HTR-8/SVneo (cell line): ENCODE measurements at regions not wholly inside any gene's neighbourhood (a gene's known extent, or its start where the extent isn't known, plus 50 kb on each side); places are given as distances from the start of the nearest gene placed in this dataset.

Experiments
- DNase-seq: peaks from one replicate; pipeline ENCODE4 v3.0.0; 2011; ENCODE audit warnings: low spot score, mixed read lengths; ENCODE audit not compliant: insufficient read length
- FAIRE-seq: peaks from 2 replicates; lab custom pipeline; 2011; peaks lifted over from hg19 to GRCh38; lab: Jason Lieb, UNC

DNA sequence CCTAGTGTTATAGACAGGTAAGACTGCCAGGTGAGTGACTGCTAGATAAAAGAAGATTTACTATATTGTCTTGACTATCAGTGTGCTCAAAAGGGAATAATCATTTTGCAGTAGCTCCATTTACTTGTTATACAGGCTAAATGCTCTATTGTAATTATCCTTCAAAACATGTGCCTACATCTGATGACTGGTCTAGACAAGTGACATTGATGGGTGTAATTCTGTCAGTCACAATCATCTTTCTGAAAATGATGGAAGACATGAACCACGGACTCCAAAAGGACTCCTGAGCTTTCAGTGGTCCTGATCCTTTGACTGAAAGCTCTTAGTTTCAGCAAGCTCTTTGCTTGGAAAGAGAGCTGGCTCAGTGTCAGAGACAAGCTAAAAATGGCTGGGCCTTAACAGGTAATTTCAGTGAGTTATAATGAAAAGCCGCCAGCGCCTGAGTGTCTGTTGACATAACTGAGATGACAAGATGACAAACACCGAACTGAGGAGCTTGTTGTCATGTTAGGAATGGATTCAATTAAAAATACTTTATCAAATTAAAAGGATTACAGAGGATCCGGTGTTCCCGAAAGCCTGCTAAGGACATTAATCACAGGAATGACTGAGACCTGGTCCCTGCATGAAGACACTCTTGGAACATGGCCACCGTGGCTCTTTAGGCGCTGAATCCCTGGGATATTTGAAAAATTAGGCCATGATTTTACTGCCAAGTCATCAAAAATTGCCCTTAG is 141.7 kb downstream of the CMPK2 start:
- FAIRE-seq: no peak
- no peak for DNase-seq

DNA sequence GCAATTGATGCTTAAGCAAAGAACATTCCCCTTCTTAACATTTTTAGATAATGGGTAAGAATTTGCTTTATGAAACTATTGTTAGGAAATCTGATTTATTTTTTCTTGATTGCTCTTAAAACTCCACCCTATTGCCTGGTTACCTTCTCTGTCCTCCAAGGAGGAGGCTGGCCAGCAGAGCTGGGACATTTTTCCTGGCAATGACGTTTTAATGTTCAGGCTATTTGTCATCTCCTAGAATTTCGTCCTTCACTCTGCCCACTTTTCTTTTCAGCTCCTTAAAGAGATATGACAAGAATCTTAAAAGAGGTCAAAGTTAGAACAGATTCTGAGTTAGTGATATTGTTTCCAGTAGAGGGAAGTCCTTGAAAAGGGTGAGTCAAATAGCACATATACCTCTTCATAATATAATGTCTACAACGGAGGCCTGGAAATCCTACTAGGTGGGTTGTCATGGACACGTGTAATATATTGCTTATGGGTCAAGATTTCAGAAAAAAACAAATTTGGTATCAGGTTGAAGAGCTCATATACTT is 141.0 kb downstream of the CMPK2 start:
- FAIRE-seq (no peak), DNase-seq (no peak)

DNA sequence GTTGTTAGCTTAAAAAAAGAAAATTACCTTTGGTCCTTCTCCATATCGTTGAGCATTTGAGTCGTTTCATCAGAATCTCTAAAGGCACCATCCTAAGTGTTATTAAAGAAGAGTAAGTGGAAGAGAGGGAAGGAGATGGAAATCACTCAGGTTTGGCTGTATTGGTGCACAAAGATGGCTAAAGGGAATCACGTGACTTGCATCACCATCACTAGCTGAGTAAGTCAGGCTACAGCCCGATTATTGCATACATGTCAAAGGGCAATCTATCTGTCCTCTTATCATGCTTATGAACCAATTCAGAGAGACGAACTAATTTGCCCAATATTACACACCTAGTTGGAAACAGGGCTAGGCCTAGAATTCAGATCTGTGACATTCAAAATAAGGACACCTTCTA is 137.6 kb downstream of the CMPK2 start:
- FAIRE-seq: no peak
- DNase-seq: no peak

DNA sequence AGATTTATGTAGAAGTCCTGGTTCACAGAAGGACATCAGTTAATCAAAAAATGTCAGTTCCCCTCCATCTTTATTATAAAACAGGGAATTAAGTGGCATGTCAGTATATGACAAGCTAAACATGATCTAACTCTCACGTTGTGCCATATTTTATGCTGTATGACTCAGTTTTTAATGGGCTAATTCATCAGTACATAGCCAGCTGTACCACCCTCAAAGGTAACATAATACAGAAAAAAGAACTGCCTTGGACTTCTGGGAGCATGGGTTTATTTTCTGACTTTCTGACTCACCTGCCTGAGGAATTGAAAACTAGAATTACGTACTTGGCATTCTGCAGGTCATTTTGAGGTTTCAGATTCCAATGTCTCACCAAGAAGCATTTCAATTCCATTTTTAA is 135.7 kb downstream of the CMPK2 start:
- FAIRE-seq (no peak), DNase-seq (no peak)

DNA sequence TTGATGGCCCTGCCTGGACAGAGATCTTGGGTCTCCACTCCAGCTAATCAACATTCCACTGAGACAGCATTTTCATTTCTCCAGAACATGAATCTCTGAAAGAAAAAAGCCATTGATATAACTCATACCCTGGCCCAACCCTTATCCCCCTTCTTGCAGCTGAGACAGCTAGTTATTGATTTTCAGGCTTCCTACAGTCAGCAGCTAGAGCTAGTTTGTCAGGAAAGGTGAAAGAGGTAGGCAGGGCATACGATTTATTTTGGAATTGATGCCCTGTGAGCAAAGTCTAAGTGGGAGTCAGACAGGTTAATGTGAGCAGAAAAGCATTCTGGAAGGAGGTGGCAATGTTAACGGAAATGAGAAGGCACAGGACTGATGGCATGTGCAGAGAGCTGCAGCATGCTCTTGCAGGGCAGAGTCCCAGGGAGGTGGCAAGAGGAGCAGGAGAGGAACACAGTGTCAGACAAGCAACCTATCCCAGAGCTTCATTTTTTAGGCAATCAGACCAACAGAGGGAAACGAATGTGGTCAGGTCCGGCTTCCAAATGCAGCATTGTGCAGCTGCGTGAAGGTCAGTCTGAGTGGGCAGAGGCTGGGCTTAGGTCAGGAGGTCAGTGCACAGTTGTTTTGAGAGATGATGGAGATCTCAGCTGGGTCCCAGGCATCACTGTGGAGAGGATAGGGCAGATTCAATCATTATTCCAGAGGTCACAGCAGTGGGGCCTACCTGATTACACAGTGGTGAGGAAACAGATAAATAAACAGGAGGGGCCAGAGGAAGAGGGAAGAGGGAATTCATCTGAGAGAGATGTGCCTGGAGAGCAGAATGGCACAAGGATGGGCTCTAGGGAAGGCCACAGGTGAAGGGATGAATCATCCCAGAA is 134.8 kb downstream of the CMPK2 start:
- no peak for FAIRE-seq
- no peak for DNase-seq

DNA sequence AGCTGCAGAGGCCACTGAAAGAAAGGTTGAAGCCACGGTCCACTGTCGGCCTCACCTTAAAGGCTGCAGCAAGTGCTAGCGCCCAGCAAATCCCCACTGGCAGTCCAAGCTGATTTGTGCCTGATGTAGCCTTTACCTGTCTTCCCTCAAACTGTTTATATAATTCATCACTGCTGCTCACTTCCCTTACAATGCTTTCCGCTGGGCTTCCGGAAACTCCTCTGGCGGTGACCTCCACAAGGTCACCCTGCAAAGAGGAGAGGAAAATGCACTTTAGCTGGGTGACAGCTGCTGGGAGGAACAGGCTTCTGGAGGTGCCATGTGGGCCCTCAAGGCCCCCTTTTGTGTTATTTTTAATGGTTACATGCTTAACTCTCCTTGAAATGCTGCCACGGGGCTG is 126.2 kb downstream of the CMPK2 start:
- FAIRE-seq: no peak

DNA sequence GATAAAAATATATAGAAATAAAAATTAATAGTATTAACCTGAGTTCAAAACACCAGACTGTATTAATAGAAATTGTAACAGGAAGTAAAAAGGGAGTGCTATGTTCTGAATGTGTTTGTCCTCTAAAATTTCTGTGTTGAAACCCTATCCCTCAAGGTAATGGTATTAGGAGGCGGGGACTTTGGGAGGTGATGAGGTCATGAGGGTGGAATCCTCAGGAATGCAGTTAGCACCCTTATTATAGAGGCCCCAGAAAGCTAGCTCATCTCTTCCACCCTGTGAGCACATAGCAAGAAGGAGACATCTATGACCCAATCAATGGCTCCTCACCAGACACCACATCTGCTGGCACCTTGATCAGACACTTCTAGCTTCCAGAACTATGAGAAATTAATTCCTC is 124.5 kb downstream of the CMPK2 start:
- FAIRE-seq (no peak), DNase-seq (no peak)

More for the DNA sequence above, 126.2 kb downstream of the CMPK2 start:
- no peak for DNase-seq

DNA sequence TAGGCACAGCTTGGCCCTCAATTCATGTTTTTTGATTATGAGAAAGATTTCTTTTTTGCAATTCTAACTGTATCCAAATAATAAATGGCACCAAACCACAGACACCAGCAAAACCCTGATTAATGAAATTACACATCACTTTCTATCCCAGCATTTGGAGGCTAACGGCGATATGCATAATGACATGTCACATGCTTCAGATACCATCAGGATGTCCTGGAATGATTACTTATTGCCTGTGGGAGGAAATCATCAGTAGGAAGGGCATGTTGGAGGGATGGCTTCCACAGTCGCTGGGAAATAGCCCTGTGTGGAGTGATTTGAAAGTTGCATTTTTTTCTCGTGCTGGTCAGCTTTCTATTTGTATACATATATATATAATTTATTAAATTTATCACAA is 121.7 kb downstream of the CMPK2 start:
- DNase-seq: no peak
- FAIRE-seq: no peak

DNA sequence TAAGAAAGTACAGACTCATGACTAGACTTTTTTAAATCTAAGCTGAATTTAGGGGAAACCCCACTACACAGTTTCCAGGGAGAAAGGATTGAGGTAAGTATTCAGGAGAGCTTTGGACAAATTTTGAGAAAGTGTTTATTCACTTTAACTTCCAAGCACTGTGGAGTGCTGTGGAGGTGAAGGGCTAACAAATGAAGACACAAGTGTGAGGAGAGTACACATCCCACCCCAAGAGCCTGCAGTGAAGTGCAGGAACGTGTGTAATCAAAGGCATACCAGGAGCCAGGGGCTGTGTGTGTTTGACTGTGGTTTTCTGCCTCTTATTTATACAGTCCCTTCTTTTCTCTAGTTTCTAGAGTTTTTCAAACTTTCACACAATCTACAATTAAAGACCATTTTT is 118.3 kb downstream of the CMPK2 start:
- no peak for DNase-seq
- FAIRE-seq: no peak

DNA sequence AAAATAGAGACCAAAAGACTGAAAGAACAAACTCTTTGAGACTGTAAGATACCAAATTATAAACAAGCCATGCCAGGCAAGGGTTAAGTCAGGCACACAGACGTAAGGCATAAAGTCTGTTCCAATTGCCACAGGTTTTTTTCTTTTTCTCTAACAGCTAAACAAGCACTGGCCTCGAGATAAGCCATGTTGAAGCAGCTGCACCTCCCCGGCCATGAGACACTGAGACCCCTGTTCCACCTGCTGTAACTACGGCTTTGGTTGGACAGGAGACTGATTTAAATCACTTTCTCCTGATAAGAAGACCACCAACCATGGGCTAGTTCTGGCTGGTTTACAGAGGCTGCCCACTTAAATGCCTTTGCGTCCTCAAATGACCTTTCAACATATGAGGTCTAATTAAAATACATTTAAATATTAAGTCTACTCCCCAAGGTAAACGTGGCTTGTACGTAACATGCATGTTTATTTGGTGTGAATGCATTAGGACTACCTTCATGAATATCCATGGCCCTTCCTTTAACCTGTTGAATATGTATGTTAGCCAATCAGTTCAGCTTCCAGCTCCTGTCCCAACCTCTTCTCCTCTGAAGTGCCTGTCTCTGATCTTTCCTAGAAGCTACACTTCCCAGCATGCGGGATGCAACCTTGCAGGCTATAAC is 117.2 kb downstream of the CMPK2 start:
- FAIRE-seq: no peak
- no peak for DNase-seq

DNA sequence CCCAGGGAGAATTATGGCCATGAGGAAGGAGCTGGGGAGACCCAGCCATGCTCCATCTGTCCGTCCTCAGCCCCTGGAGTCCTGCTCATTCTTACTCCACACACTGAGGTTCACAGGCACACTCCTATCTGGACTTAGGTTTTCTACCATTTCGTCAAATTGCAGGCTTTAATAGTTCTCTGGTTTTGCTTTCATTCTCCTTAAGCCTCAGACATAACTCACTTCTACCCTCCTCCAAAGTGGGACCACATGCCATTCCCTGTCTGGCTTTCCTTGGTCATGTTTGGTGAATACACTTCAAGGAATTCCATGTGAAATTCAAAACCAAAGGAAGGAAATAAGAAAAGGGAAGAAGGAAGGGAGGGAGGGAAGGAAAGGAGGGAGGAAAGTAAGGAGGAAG is 115.7 kb downstream of the CMPK2 start:
- DNase-seq (no peak), FAIRE-seq (no peak)

DNA sequence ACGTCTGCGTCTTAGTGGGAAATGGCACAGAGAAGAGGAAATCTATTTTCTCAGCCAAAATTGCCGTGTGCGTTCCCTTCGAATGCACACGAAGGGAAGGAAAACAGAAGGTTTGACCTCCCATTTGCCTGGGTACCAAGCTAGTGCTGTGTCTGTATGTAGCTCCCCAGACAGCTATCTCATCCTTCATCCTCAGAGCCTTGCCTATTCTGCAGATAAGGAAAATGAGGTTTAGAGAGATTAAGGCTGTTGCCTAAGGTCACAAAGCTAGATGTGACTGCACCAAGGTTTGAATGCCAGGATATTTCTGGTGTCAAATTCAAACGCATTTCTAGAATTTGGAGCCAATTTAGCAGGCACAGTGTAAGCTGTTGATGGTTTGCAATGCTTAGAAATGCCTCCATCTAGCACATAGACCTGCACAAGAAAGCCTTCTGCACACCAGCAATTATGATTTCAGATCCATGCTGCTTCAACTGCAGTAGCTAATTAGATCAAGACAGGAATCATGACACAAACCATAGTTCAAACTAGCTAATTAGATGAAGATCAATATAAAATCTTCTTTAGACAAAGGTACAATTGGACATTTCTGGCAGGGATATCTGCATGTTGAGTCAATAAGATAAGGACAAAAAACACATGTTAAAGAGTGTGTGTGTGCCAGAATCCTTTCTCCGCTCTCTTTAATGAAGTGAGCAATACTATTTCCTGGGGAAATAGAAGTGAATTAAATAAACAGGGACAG is 115.1 kb downstream of the CMPK2 start:
- no peak for DNase-seq
- FAIRE-seq: no peak

DNA sequence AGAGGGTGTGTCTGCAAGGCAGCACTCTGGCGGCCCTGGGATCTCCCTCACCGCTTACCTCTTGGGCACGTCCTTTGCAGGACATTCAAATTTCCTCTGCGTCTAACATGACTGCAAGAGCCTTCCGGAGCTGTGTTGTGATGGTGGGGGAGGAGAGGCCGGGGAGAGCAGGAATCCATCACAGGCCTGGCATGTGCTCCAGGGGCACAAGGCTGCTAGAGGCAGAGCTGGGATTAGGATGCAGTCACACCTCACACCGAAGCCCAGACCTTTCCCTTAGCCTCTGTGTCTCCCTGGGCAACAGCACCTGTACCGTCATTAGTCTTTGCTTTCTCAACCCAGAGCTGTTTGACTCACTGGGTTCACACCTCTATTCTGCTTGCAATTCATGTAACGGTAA is 111.3 kb downstream of the CMPK2 start:
- no peak for DNase-seq
- no peak for FAIRE-seq

DNA sequence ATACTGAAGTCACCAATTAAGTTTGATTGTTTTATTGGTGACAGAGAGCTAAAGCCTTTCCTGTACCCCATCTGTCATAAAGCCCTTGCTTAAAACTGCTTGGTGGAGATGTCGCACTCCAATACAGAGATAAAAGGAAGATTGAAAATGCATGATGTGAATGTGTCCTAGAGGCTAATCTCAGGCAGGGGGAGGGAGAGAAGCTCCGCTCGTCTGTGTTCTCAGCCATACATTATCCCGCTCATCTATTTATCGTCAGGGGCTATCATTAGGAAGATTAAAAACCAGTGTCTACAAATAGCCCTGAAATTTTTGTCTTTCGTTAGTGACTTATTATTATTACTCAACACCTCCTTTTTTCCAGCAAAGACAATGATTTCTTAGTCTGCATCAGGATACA is 110.3 kb downstream of the CMPK2 start:
- FAIRE-seq (no peak), DNase-seq (no peak)

DNA sequence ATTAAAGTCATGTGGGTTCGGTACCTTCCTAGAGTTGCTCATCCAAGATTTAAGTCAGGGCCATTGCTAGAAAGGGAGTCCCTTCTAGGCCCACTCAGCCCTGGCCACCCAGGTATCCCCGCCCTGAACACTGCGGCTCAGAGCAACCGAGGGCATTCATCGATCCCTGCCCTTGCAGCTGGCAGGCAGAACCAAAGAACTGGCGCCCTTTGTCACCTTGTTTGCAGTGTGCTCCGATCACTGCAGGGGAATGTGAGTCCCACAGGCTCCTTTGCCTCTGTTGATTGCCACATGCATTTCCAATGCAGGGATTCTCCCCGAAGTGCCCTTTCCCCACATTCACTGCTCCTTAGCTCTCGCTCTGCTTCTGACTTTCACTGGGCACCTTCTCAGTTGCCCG is 108.5 kb downstream of the CMPK2 start:
- FAIRE-seq (no peak), DNase-seq (no peak)

DNA sequence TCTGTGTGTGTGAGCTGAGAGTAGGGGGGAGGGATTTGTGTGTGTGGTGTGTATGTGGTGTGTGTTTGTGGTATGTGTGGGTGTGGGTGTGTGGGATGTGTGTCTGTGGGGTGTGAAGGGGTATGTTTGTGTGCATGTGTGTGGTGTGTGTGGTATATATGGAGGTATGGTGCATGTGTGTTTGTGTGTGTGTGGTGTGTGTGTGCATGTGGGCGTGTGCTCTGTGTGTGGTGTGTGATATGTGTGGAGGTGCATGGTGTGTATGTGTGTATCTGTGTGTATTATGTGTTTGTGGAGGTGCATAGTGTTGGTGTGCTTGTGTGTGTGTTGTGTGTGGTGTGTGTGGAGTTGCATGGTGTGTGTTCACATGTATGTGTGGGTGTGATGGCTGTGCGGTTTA is 106.0 kb downstream of the CMPK2 start:
- FAIRE-seq (no peak), DNase-seq (no peak)

DNA sequence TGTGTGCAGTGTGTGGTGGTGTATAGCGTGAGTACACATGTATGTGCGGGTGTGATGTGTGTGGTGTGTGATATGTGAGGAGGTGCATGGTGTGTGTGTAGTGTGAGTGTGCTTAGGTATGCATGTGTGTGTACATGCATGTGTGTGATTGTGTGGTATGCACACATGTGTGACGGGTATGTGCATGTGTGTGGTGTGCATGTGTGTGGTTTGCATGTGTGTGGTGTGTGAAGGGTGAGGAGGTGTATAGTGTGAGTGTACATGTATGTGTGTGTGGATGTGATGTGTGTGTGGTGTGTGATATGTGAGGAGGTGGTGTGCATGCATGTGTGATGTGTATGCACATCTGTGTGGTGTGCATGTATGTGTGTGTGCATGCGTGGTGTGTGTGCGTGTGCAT is 105.6 kb downstream of the CMPK2 start:
- FAIRE-seq (peak; percentile 96), DNase-seq (no peak)

DNA sequence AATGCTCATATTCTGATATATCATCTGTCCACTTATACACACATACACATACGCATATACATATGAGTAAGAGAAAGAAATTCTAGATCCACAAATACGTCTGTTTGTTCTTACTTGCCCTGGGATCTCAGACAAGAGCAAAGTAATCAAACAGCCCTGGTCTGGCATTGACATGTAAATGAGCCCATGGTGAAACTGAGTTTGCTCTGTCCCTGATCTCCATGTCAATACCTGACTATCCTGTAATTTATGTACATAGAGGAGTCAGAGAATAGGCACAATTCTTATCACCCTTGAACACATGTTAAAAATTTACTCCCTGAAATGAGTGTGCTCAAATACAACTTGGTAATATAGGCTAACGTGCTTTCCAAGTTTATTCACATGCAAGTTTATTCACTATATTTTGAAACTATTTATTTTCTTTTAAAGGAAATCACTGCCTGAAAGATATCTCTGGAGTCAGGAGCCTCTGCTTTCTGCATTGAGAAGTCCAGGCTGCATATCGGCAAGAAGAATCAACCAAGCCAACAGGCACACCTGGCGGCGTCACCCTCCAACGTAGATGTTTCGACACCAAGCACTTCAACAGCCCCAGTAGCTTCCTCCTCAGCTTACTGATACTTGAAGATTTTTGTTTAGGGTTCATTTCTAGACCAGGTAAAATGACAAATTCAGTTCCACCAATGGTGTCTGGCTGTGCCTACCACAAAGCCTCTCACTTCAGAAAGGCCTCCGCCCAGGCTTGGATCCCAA is 100.6 kb downstream of the CMPK2 start:
- no peak for DNase-seq
- no peak for FAIRE-seq

DNA sequence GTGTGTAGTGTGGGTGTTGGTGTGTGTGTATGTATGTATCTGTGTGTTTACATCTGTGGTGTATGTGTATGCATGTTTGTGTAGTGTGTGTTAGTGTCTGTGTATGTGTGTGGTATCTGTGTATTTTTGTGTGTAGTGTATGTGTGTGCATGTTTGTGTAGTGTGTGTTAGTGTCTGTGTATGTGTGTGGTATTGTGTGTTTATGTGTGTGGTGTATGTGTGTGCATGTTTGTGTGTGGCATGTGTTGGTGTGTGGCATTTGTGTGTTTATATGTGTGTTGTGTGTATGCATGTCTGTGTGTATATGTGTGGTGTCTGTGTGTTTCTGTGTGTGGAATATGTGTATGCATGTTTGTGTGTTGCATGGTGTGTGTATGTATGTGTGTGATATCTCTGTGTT is 96.4 kb downstream of the CMPK2 start:
- no peak for DNase-seq
- peak; percentile 93 for FAIRE-seq
